HCT116 (cell line): ENCODE measurements at regions not wholly inside any gene's neighbourhood (a gene's known extent, or its start where the extent isn't known, plus 50 kb on each side); places are given as distances from the start of the nearest gene placed in this dataset.

ENCODE experiments used
- ATAC-seq: fragments of 200-7000 bp; cut with Tn5 transposase; 2 replicates; pipeline ENCODE4 v1.9.1; 2020; ENCODE audit warnings: mild to moderate bottlenecking, moderate library complexity
- BruUV-seq: library from RNA; stranded (reverse); fragments of 400-500 nt; replicated peaks from 2 replicates; lab custom pipeline; 2021; lab: Mats Ljungman, UMichigan
- CTCF ChIA-PET: fragments of 300-600 bp; sonication (Branson Sonifier 250); formaldehyde crosslinking; loops from one replicate; lab custom pipeline; 2021; ENCODE audit warnings: antibody characterized with exemption; lab: Charles Lee
- POLR2A ChIA-PET: fragments of 300-600, 350-600 bp; sonication (Branson Sonifier 250); formaldehyde crosslinking; loops from one replicate; lab custom pipeline; 2021; ENCODE audit warnings: antibody characterized with exemption; lab: Charles Lee
- RAD21 ChIA-PET, 2 experiments: fragments of 300-600 bp; sonication (Branson Sonifier 250); formaldehyde crosslinking; loops; one replicate each; lab custom pipeline; 2023; ENCODE audit warnings: low total read pairs in 2 of 2; ENCODE audit not compliant: uncharacterized antibody in 2 of 2, unreplicated experiment in 2 of 2, low non-redundant PET in 1 of 2; lab: Charles Lee
- DNase-seq: peaks from one replicate; pipeline ENCODE4 v3.0.0-alpha.2; 2010; ENCODE audit warnings: low read depth, low spot score
- H2AFZ ChIP-seq: fragments of 200-600 bp; shearing (Covaris generic), sonication (generic); 2 replicates; pipeline ENCODE4 v1.6.1; 2017; ENCODE audit warnings: low read depth, mixed run types, mixed read lengths, antibody characterized with exemption, low read length; ENCODE audit not compliant: poor library complexity, severe bottlenecking
- H3K27ac ChIP-seq: 2 replicates; pipeline ENCODE4 v1.5.1; 2012; ENCODE audit warnings: low read depth, low read length
- H3K27me3 ChIP-seq: fragments of 200-600 bp; sonication (generic); 2 replicates; pipeline ENCODE4 v1.6.1; 2016; ENCODE audit warnings: mixed run types, low read length, mixed read lengths; ENCODE audit not compliant: insufficient read depth
- H3K36me3 ChIP-seq, 2 experiments: fragments of 200-500 bp in 1 of 2; fragments of 200-600 bp in 1 of 2; sonication (Bioruptor generic) in 1 of 2; sonication (generic) in 1 of 2; 2 replicates each; pipeline versions ENCODE4 v1.5.1 to v1.6.1; 2014 to 2016; ENCODE audit warnings: low read length in 2 of 2, inconsistent platforms in 1 of 2, mixed read lengths in 1 of 2, mixed run types in 1 of 2; ENCODE audit not compliant: insufficient read depth in 2 of 2, control insufficient read depth in 1 of 2
- H3K4me1 ChIP-seq, 2 experiments: fragments of 200-600 bp in 1 of 2; sonication (generic) in 1 of 2; 2 replicates each; pipeline versions ENCODE4 v1.5.1 to v1.6.1; 2012 to 2017; ENCODE audit warnings: low read length in 2 of 2, inconsistent platforms in 1 of 2, mild to moderate bottlenecking in 1 of 2, mixed read lengths in 1 of 2, mixed run types in 1 of 2, moderate library complexity in 1 of 2; ENCODE audit not compliant: insufficient read depth in 2 of 2, control insufficient read depth in 1 of 2
- H3K4me2 ChIP-seq: fragments of 200-600 bp; sonication (generic); 2 replicates; pipeline ENCODE4 v1.6.1; 2017; ENCODE audit warnings: mixed run types, low read length, mixed read lengths
- H3K4me3 ChIP-seq, 2 experiments: fragments of 200-600 bp in 1 of 2; sonication (generic) in 1 of 2; replicated peaks in 1 of 2; 2 replicates each; pipeline ENCODE4 v1.5.1; 2011 to 2016; ENCODE audit warnings: low read length in 2 of 2, control low read depth in 1 of 2, low read depth in 1 of 2, mild to moderate bottlenecking in 1 of 2, mixed read lengths in 1 of 2, mixed run types in 1 of 2
- H3K79me2 ChIP-seq: fragments of 200-600 bp; sonication (generic); 2 replicates; pipeline ENCODE4 v1.6.1; 2017; ENCODE audit warnings: mild to moderate bottlenecking, mixed run types, low read length, moderate library complexity, mixed read lengths; ENCODE audit not compliant: insufficient read depth
- H3K9ac ChIP-seq: fragments of 200-600 bp; sonication (generic); 2 replicates; pipeline ENCODE4 v1.6.1; 2016; ENCODE audit warnings: low read length, mixed read lengths
- H3K9me2 ChIP-seq: fragments of 200-600 bp; sonication (generic), shearing (Covaris generic); 2 replicates; pipeline ENCODE4 v1.6.1; 2017; ENCODE audit warnings: mixed run types, mild to moderate bottlenecking, moderate library complexity; ENCODE audit not compliant: insufficient read depth
- H3K9me3 ChIP-seq, 2 experiments: fragments of 200-500 bp in 1 of 2; fragments of 200-600 bp in 1 of 2; sonication (Bioruptor generic) in 1 of 2; sonication (generic) in 1 of 2; 2 replicates each; pipeline ENCODE4 v1.6.1; 2014 to 2017; ENCODE audit warnings: low read length in 2 of 2, mixed read lengths in 2 of 2, inconsistent platforms in 1 of 2, low read depth in 1 of 2, mild to moderate bottlenecking in 1 of 2, mixed run types in 1 of 2, moderate library complexity in 1 of 2; ENCODE audit not compliant: control insufficient read depth in 1 of 2, insufficient read depth in 1 of 2
- H4K20me1 ChIP-seq: fragments of 200-600 bp; sonication (generic), shearing (Covaris generic); 2 replicates; pipeline ENCODE4 v1.6.1; 2017; ENCODE audit warnings: mixed run types, mild to moderate bottlenecking, moderate library complexity; ENCODE audit not compliant: insufficient read depth
- CTCF ChIP-seq, 3 experiments: fragments of 200-600 bp in 1 of 3; sonication (generic) in 1 of 3; IDR thresholded peaks in 2 of 3; conservative IDR thresholded peaks in 1 of 3; 2 replicates each; pipeline ENCODE4 v1.5.1; 2012 to 2017; ENCODE audit warnings: low read depth in 2 of 3, low read length in 2 of 3, antibody characterized with exemption in 1 of 3, borderline replicate concordance in 1 of 3, control low read depth in 1 of 3, mild to moderate bottlenecking in 1 of 3, mixed read lengths in 1 of 3, mixed run types in 1 of 3, moderate library complexity in 1 of 3; ENCODE audit not compliant: insufficient read depth in 1 of 3
- EZH2phosphoT487 ChIP-seq: fragments of 200-600 bp; IDR thresholded peaks from 2 replicates; pipeline ENCODE4 v1.6.1; 2018; ENCODE audit warnings: antibody characterized with exemption, borderline replicate concordance
- POLR2A ChIP-seq: IDR thresholded peaks from 2 replicates; pipeline ENCODE4 v1.7.0; 2011; ENCODE audit warnings: borderline replicate concordance; ENCODE audit not compliant: insufficient read depth, insufficient read length; ENCODE audit errors: extremely low read depth
- POLR2AphosphoS5 ChIP-seq: IDR thresholded peaks from 2 replicates; pipeline ENCODE4 v1.6.1; 2011; ENCODE audit warnings: mild to moderate bottlenecking, low read depth, low read length, moderate library complexity
- REST ChIP-seq: IDR thresholded peaks from 2 replicates; pipeline ENCODE4 v1.6.1; 2012; ENCODE audit warnings: low read depth
- ZBTB33 ChIP-seq: IDR thresholded peaks from 2 replicates; pipeline ENCODE4 v1.6.1; 2011; ENCODE audit warnings: mild to moderate bottlenecking, low read length, moderate library complexity; ENCODE audit not compliant: insufficient replicate concordance; ENCODE audit errors: extremely low read depth
- ZFX ChIP-seq: fragments of 450-650 bp; IDR thresholded peaks from 2 replicates; pipeline ENCODE4 v1.6.1; 2017
- ZNF274 ChIP-seq: fragments of 200-500 bp; sonication (Bioruptor generic); IDR thresholded peaks from 2 replicates; pipeline ENCODE4 v1.6.1; 2014; ENCODE audit warnings: mild to moderate bottlenecking, low read depth, low read length, inconsistent platforms
- intact Hi-C: fragments of 100-400 bp; cut with micrococcal nuclease; formaldehyde crosslinking; loops from 2 replicates; pipeline ENCODE4 v1.10.0; 2022

- no TSS peak for BruUV-seq
- H3K9ac ChIP-seq = peak overlapping the region; percentile 70
- peak; percentile 70 for ATAC-seq
- peak overlapping the region; percentile 94 for H3K4me2 ChIP-seq
- no peaks in the 10 kb centered on the region for H3K27me3 ChIP-seq
- intact Hi-C loops = loop anchor here (2.0 to 10.0 kb wide), 3 partner anchors 25 to 129 kb away; no protein-coding TSS in a partner anchor
- no peaks in the 10 kb centered on the region for H3K36me3 ChIP-seq
- no peaks in the 10 kb centered on the region for H3K79me2 ChIP-seq
- peaks cover 48 to 65% of the 10 kb centered on the region in 2 experiments for H3K4me1 ChIP-seq
- peak overlapping the region; percentile 64 for H3K27ac ChIP-seq
- ChIA-PET RAD21 (interaction anchor here (0.7 to 1.7 kb wide), 5 partner anchors 39 to 133 kb away, joined by 3 to 8 read pairs (median 3); no protein-coding TSS in a partner anchor), CTCF (interaction anchor here (0.7 to 3.3 kb wide), 14 partner anchors 10 to 439 kb away, joined by 3 to 31 read pairs (median 5); no protein-coding TSS in a partner anchor), POLR2A (interaction anchor here (0.9 to 2.4 kb wide), 6 partner anchors 9 to 92 kb away, joined by 3 to 11 read pairs (median 4); partner anchors contain the start of gene GSE1)
- peak overlapping the region; percentile 58 for H2AFZ ChIP-seq
- peak overlapping the region; percentile 75 to 83 for H3K4me3 ChIP-seq
- TF ChIP-seq ZBTB33 = no peak
- no peak for TF ChIP-seq ZNF274
- no peak for TF ChIP-seq EZH2phosphoT487
- TF ChIP-seq POLR2AphosphoS5 = peak; percentile 51
- peak; percentile 38 for TF ChIP-seq POLR2A
- peak; percentile 64; the same call in 1 of the 2 replicates for TF ChIP-seq ZFX
- TF ChIP-seq REST = no peak
- peak in 1 of 3 experiments; percentile 18; a peak in 2 of 6 replicates for TF ChIP-seq CTCF (IDR thresholded peaks at IDR 0.05 in 2 of 3, conservative IDR thresholded peaks at IDR 0.05 in 1 of 3; ENCODE audit: borderline replicate concordance in 1 of 3, insufficient read depth in 1 of 3, low read depth in 2 of 3, low read length in 2 of 3)
- no peaks in the 10 kb centered on the region; the same call in 1 of the 2 replicates for H4K20me1 ChIP-seq
- H3K9me3 ChIP-seq = no peaks in the 10 kb centered on the region
- H3K9me2 ChIP-seq = no peaks in the 10 kb centered on the region
- peak; percentile 59 for DNase-seq
Measured at GRCh38 chr16:85553436-85554113, 59.5 kb upstream of the GSE1 start.
